H9 (cell line): ENCODE measurements at regions not wholly inside any gene's neighbourhood (a gene's known extent, or its start where the extent isn't known, plus 50 kb on each side); places are given as distances from the start of the nearest gene placed in this dataset.

Source experiments
- DNase-seq: peaks from one replicate; pipeline ENCODE4 v3.0.0-alpha.2; 2017
- H2AFZ ChIP-seq: one replicate; pipeline ENCODE4 v1.6.1; 2013; ENCODE audit warnings: mild to moderate bottlenecking, low read length, control low read depth, moderate library complexity
- H2AK5ac ChIP-seq: 2 replicates; pipeline ENCODE4 v1.6.1; 2013; ENCODE audit warnings: low read length, control low read depth, mixed read lengths; ENCODE audit not compliant: insufficient read length
- H2BK120ac ChIP-seq: one replicate; pipeline ENCODE4 v1.6.1; 2013; ENCODE audit warnings: low read depth, mild to moderate bottlenecking, low read length, control low read depth, inconsistent platforms; ENCODE audit not compliant: poor library complexity, severe bottlenecking
- H2BK12ac ChIP-seq: 2 replicates; pipeline ENCODE4 v1.6.1; 2013; ENCODE audit warnings: low read length, control low read depth, mixed read lengths, low read depth; ENCODE audit not compliant: insufficient read length
- H2BK15ac ChIP-seq: 2 replicates; pipeline ENCODE4 v1.6.1; 2013; ENCODE audit warnings: low read depth, low read length, control low read depth
- H2BK20ac ChIP-seq: one replicate; pipeline ENCODE4 v1.6.1; 2013; ENCODE audit warnings: low read depth, mild to moderate bottlenecking, low read length, control low read depth, inconsistent platforms; ENCODE audit not compliant: poor library complexity, severe bottlenecking
- H2BK5ac ChIP-seq: 2 replicates; pipeline ENCODE4 v1.6.1; 2013; ENCODE audit warnings: low read length, control low read depth, mixed read lengths; ENCODE audit not compliant: insufficient read length
- H3K14ac ChIP-seq: 2 replicates; pipeline ENCODE4 v1.6.1; 2013; ENCODE audit warnings: low read length, control low read depth; ENCODE audit not compliant: insufficient read depth
- H3K18ac ChIP-seq: 2 replicates; pipeline ENCODE4 v1.6.1; 2013; ENCODE audit warnings: low read depth, mild to moderate bottlenecking, mixed read lengths, low read length, control low read depth; ENCODE audit not compliant: insufficient read length
- H3K23ac ChIP-seq: 2 replicates; pipeline ENCODE4 v1.6.1; 2013; ENCODE audit warnings: low read length, control low read depth, mixed read lengths, low read depth; ENCODE audit not compliant: insufficient read length
- H3K23me2 ChIP-seq: 2 replicates; pipeline ENCODE4 v1.6.1; 2013; ENCODE audit warnings: low read depth, mild to moderate bottlenecking, mixed read lengths, low read length, control low read depth; ENCODE audit not compliant: insufficient read length, poor library complexity, severe bottlenecking
- H3K27ac ChIP-seq: 2 replicates; pipeline ENCODE4 v1.5.1; 2013; ENCODE audit warnings: low read length, control low read depth, mixed read lengths, low read depth; ENCODE audit not compliant: insufficient read length
- H3K27me3 ChIP-seq: 2 replicates; pipeline ENCODE4 v1.6.1; 2013; ENCODE audit warnings: low read length, control low read depth, inconsistent platforms; ENCODE audit not compliant: insufficient read depth
- H3K4ac ChIP-seq: 2 replicates; pipeline ENCODE4 v1.6.1; 2013; ENCODE audit warnings: low read depth, mild to moderate bottlenecking, control low read depth, inconsistent platforms, low read length, moderate library complexity
- H3K4me1 ChIP-seq: 2 replicates; pipeline ENCODE4 v1.6.1; 2013; ENCODE audit warnings: low read length, control low read depth, inconsistent platforms; ENCODE audit not compliant: insufficient read depth
- H3K4me2 ChIP-seq: 2 replicates; pipeline ENCODE4 v1.6.1; 2013; ENCODE audit warnings: low read length, control low read depth, mixed read lengths; ENCODE audit not compliant: insufficient read length, insufficient read depth
- H3K56ac ChIP-seq: 2 replicates; pipeline ENCODE4 v1.6.1; 2013; ENCODE audit warnings: low read depth, mild to moderate bottlenecking, mixed read lengths, low read length, control low read depth; ENCODE audit not compliant: insufficient read length
- H3K79me1 ChIP-seq: 2 replicates; pipeline ENCODE4 v1.6.1; 2013; ENCODE audit warnings: low read depth, mild to moderate bottlenecking, moderate library complexity, low read length, control low read depth, inconsistent platforms; ENCODE audit not compliant: insufficient read depth, poor library complexity, severe bottlenecking
- H3K79me2 ChIP-seq: 2 replicates; pipeline ENCODE4 v1.6.1; 2013; ENCODE audit warnings: low read length, control low read depth, inconsistent platforms; ENCODE audit not compliant: insufficient read depth
- H3K9ac ChIP-seq: 2 replicates; pipeline ENCODE4 v1.6.1; 2013; ENCODE audit warnings: low read length, control low read depth, mixed read lengths; ENCODE audit not compliant: insufficient read length; ENCODE audit errors: extremely low read depth
- H3K9me3 ChIP-seq: one replicate; pipeline ENCODE4 v1.6.1; 2013; ENCODE audit warnings: low read depth, low read length, inconsistent platforms; ENCODE audit not compliant: control insufficient read depth
- H3T11ph ChIP-seq: one replicate; pipeline ENCODE4 v1.6.1; 2013; ENCODE audit warnings: mild to moderate bottlenecking, low read length, control low read depth, inconsistent platforms
- H4K20me1 ChIP-seq: one replicate; pipeline ENCODE4 v1.6.1; 2013; ENCODE audit not compliant: control insufficient read depth, insufficient read length, insufficient read depth
- H4K5ac ChIP-seq: 2 replicates; pipeline ENCODE4 v1.6.1; 2013; ENCODE audit warnings: low read depth, mild to moderate bottlenecking, mixed read lengths, low read length, control low read depth; ENCODE audit not compliant: insufficient read length
- H4K8ac ChIP-seq: replicated peaks from 2 replicates; pipeline ENCODE4 v1.6.1; 2013; ENCODE audit warnings: low read length, control low read depth, mixed read lengths, low read depth; ENCODE audit not compliant: insufficient read length
- H4K91ac ChIP-seq: 2 replicates; pipeline ENCODE4 v1.6.1; 2013; ENCODE audit warnings: low read depth, mild to moderate bottlenecking, moderate library complexity, mixed read lengths, low read length, control low read depth; ENCODE audit not compliant: insufficient read length
- H3K27ac Mint-ChIP-seq, 3 experiments: 2 replicates in 2 of 3; 3 replicates in 1 of 3; pipeline ENCODE4 v1.8.0; 2020 to 2021; ENCODE audit warnings: mixed read lengths in 3 of 3, mild to moderate bottlenecking in 1 of 3, moderate library complexity in 1 of 3
- H3K27me3 Mint-ChIP-seq: 2 replicates; pipeline ENCODE4 v1.8.0; 2021; ENCODE audit warnings: low read depth, mild to moderate bottlenecking, moderate library complexity, mixed read lengths
- H3K36me3 Mint-ChIP-seq, 3 experiments: 2 replicates in 2 of 3; 3 replicates in 1 of 3; pipeline ENCODE4 v1.8.0; 2020 to 2021; ENCODE audit warnings: low read depth in 3 of 3, mixed read lengths in 3 of 3; ENCODE audit not compliant: insufficient read depth in 1 of 3
- H3K4me1 Mint-ChIP-seq, 2 experiments: 2 replicates each; pipeline ENCODE4 v1.8.0; 2020; ENCODE audit warnings: mixed read lengths in 2 of 2
- H3K4me3 Mint-ChIP-seq, 2 experiments: 2 replicates in 1 of 2; 3 replicates in 1 of 2; pipeline ENCODE4 v1.8.0; 2020 to 2021; ENCODE audit warnings: mild to moderate bottlenecking in 2 of 2, mixed read lengths in 2 of 2, moderate library complexity in 1 of 2
- H3K9me3 Mint-ChIP-seq, 2 experiments: 2 replicates in 1 of 2; 3 replicates in 1 of 2; pipeline ENCODE4 v1.8.0; 2020; ENCODE audit warnings: mild to moderate bottlenecking in 2 of 2, mixed read lengths in 2 of 2, moderate library complexity in 1 of 2
- CTCF ChIP-seq: fragments of 200-600 bp; sonication (generic); conservative IDR thresholded peaks from 3 replicates; pipeline ENCODE4 v1.8.0; 2021; ENCODE audit warnings: antibody characterized with exemption, mild to moderate bottlenecking
- WGBS: extraction: QIAGEN DNeasy Blood & Tissue Kit; methylation state at CpG from one replicate; pipeline ENCODE4 v1.1.7; 2013; ENCODE audit warnings: missing lambda C conversion rate, low lambda C conversion rate, mixed read lengths; ENCODE audit not compliant: insufficient read length; ENCODE audit errors: extremely low coverage; 5-methylcytosine and 5-hydroxymethylcytosine counted together

- Histone ChIP-seq H3K79me2 (no peaks in the 10 kb centered on the region), H3K4ac (no peak overlapping the region), H2BK5ac (no peak overlapping the region), H3K27ac (no peak overlapping the region), H3K79me1 (no peaks in the 10 kb centered on the region), H4K20me1 (no peaks in the 10 kb centered on the region), H3K9ac (no peak overlapping the region), H4K5ac (no peak overlapping the region), H3K27me3 (no peaks in the 10 kb centered on the region), H3K4me1 (no peaks in the 10 kb centered on the region), H3K4me2 (no peak overlapping the region), H4K91ac (no peak overlapping the region), H3K56ac (no peak overlapping the region), H2AFZ (no peak overlapping the region), H2BK20ac (no peak overlapping the region), H3K18ac (no peak overlapping the region), H3T11ph (no peak overlapping the region), H3K23ac (no peak overlapping the region), H2BK15ac (no peak overlapping the region), H3K14ac (no peak overlapping the region), H3K9me3 (no peaks in the 10 kb centered on the region), H2AK5ac (no peak overlapping the region), H2BK12ac (no peak overlapping the region), H3K23me2 (no peaks in the 10 kb centered on the region), H4K8ac (no peak overlapping the region), H2BK120ac (no peak overlapping the region)
- Mint-ChIP-seq H3K4me3 (no peak overlapping the region), H3K27me3 (peaks cover 10% of the 10 kb centered on the region), H3K27ac (peak overlapping the region in 1 of 3 experiments; percentile 3; a peak in 1 of 7 replicates), H3K36me3 (no peaks in the 10 kb centered on the region), H3K9me3 (no peaks in the 10 kb centered on the region), H3K4me1 (peaks cover 15 to 17% of the 10 kb centered on the region in 2 experiments)
- WGBS: no CpG with 5 or more reads among the region's 3 CpGs
- TF ChIP-seq CTCF: no peak
- no peak for DNase-seq
Measured at GRCh38 chr16:10255728-10256127, 73.5 kb upstream of the GRIN2A start.
